Ovary (tissue), 7 donors: ENCODE measurements at regions not wholly inside any gene's neighbourhood (a gene's known extent, or its start where the extent isn't known, plus 50 kb on each side); places are given as distances from the start of the nearest gene placed in this dataset.
"Not testable (repeated sequence)": the region's sequence is repeated elsewhere in the genome, so short reads cannot be mapped to it uniquely, and the experiment has no call there.

Experiments used
- DNase-seq, 5 donors: peaks; one replicate each; pipeline ENCODE4 v3.0.0-alpha.2; 2019 to 2020
- H3K27ac ChIP-seq, 2 donors: fragments of 200-600 bp; one replicate each; pipeline versions ENCODE4 v1.5.1 to v1.8.0; 2019 to 2022
- H3K27me3 ChIP-seq: fragments of 200-600 bp; one replicate; pipeline ENCODE4 v1.8.0; 2022
- H3K36me3 ChIP-seq: fragments of 200-600 bp; sonication (generic); one replicate; pipeline ENCODE4 v1.5.1; 2019
- H3K4me1 ChIP-seq: one replicate; pipeline ENCODE4 v1.8.1; 2013; ENCODE audit warnings: mild to moderate bottlenecking, moderate library complexity; ENCODE audit not compliant: insufficient read depth
- H3K4me3 ChIP-seq: fragments of 200-600 bp; sonication (generic); one replicate; pipeline ENCODE4 v1.5.1; 2017
- H3K9me3 ChIP-seq, 2 donors: fragments of 200-600 bp in 1 of 2; sonication (generic) in 1 of 2; one replicate each; pipeline versions ENCODE4 v1.5.1 to v1.8.1; 2013 to 2019; ENCODE audit warnings: mild to moderate bottlenecking in 1 of 2, moderate library complexity in 1 of 2
- EP300 ChIP-seq: sonication (generic); formaldehyde crosslinking; IDR thresholded peaks from one replicate; pipeline ENCODE4 v1.6.1; 2017; ENCODE audit warnings: antibody characterized with exemption
- POLR2A ChIP-seq: fragments of 450-650 bp; IDR thresholded peaks from one replicate; pipeline ENCODE4 v1.6.1; 2017; ENCODE audit warnings: antibody characterized with exemption, mild to moderate bottlenecking, moderate library complexity
- WGBS, 3 donors: extraction: QIAGEN DNeasy Blood & Tissue Kit in 1 of 3; methylation state at CpG; one replicate each; pipeline versions ENCODE4 v1.1.5 to v1.1.7; 2013 to 2017; 5-methylcytosine and 5-hydroxymethylcytosine counted together
- intact Hi-C, 4 donors: fragments of 100-400 bp; cut with DNase I; formaldehyde crosslinking; loops; one replicate each; pipeline versions ENCODE4 v1.11.0 to v1.15.1; 2022 to 2023
- TF ChIP-seq, protein P1 (sequence below), 3 donors: fragments of 450-650 bp in 2 of 3; fragments of 200-600 bp in 1 of 3; IDR thresholded peaks; one replicate each; pipeline versions ENCODE4 v1.5.1 to v1.8.0; 2016 to 2022; ENCODE audit warnings: antibody characterized with exemption in 3 of 3, mild to moderate bottlenecking in 1 of 3
- donor health status: DM: no; HTN: no; CAD: no; lungs with moderate emphysema.
- donor health status: DM: no; HTN: no; CAD: no.
- donor health status: Bipolar disorder and iron deficiency.
- donor health status: DM: no; HTN: no; CAD: no.
- donor health status: DM: yes; HTN: yes; CAD: no.

- no peak overlapping the region for H3K4me3 ChIP-seq
- no peaks in the 10 kb centered on the region for H3K27me3 ChIP-seq
- intact Hi-C loops = no loop called here
- TF ChIP-seq POLR2A (no peak), EP300 (no peak)
- TF ChIP-seq, protein P1, sequence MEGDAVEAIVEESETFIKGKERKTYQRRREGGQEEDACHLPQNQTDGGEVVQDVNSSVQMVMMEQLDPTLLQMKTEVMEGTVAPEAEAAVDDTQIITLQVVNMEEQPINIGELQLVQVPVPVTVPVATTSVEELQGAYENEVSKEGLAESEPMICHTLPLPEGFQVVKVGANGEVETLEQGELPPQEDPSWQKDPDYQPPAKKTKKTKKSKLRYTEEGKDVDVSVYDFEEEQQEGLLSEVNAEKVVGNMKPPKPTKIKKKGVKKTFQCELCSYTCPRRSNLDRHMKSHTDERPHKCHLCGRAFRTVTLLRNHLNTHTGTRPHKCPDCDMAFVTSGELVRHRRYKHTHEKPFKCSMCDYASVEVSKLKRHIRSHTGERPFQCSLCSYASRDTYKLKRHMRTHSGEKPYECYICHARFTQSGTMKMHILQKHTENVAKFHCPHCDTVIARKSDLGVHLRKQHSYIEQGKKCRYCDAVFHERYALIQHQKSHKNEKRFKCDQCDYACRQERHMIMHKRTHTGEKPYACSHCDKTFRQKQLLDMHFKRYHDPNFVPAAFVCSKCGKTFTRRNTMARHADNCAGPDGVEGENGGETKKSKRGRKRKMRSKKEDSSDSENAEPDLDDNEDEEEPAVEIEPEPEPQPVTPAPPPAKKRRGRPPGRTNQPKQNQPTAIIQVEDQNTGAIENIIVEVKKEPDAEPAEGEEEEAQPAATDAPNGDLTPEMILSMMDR (IDR thresholded peaks at IDR 0.05) = no peak
- no peaks in the 10 kb centered on the region for H3K36me3 ChIP-seq
- WGBS, 3 donors = 57 to 85% (median 57%) methylated on average over 3 of the region's 3 CpGs
- H3K27ac ChIP-seq = no peak overlapping the region
- H3K9me3 ChIP-seq = no peaks in the 10 kb centered on the region
- H3K4me1 ChIP-seq = no peaks in the 10 kb centered on the region
- no peak for DNase-seq
These were observed 290.7 kb upstream of the FOLH1 start for GRCh38 chr11:49499117-49499516.

- Histone ChIP-seq H3K4me3 (no peak overlapping the region), H3K36me3 (no peaks in the 10 kb centered on the region), H3K9me3 (no peaks in the 10 kb centered on the region), H3K27me3 (no peaks in the 10 kb centered on the region), H3K27ac (no peak overlapping the region), H3K4me1 (no peaks in the 10 kb centered on the region)
- DNase-seq = no peak
- intact Hi-C loops = no loop called here
- no peak for TF ChIP-seq POLR2A
- no peak for TF ChIP-seq EP300
- TF ChIP-seq, protein P1 (IDR thresholded peaks at IDR 0.05) = no peak
These were observed 296.8 kb upstream of the FOLH1 start for GRCh38 chr11:49505231-49505630.

DNA sequence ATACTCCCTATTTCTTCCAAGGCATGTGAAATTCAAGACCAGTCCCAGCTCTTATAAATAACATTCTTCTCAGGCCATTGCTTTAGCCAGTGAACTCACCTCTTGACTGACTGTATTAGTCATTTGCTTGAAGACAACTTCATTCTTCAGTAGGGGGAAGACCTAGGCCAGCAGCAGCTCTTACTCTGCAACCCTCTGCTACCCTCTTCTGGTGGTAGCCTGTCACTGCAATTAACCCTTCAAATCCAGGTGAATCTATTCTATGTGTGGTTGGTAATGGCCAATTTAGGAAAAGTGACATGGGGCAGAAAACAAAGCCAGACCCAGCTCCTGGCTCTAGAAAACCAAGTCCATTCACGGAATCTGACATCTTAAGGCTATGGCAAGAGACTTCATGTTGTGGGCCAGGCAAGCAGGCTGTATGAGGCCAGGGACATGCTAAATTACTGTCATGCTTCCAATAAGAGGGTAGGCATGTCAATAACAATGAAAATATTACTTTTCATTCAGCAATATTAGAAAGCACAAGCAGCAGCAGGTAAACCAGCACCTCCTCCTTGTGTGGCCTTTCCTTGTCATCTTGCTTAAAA is 317.9 kb upstream of the FOLH1 start:
- H3K4me3 ChIP-seq, H3K27ac ChIP-seq, H3K9me3 ChIP-seq, H3K27me3 ChIP-seq, H3K36me3 ChIP-seq, H3K4me1 ChIP-seq, intact Hi-C loops: not testable (repeated sequence)
- WGBS, 3 donors = 14 to 29% (median 14%) methylated on average over 1 of the region's 1 CpG
- TF ChIP-seq, protein P1 (IDR thresholded peaks at IDR 0.05) = peak in 2 of 3 donors; percentile 30 to 35
- DNase-seq = peak in 1 of 5 donors; percentile 14

GRCh38 chr11:49533204-49533603 is 324.8 kb upstream of the FOLH1 start:
- intact Hi-C loops = no loop called here
- Histone ChIP-seq H3K4me1 (no peaks in the 10 kb centered on the region), H3K9me3 (no peaks in the 10 kb centered on the region), H3K27ac (no peak overlapping the region), H3K4me3 (no peak overlapping the region), H3K27me3 (no peaks in the 10 kb centered on the region), H3K36me3 (no peaks in the 10 kb centered on the region)
- TF ChIP-seq EP300 (no peak), POLR2A (no peak)
- TF ChIP-seq, protein P1 (IDR thresholded peaks at IDR 0.05) = no peak
- DNase-seq = no peak

GRCh38 chr11:49538927-49539326 is 330.5 kb upstream of the FOLH1 start:
- H3K36me3 ChIP-seq, H3K4me3 ChIP-seq, H3K27me3 ChIP-seq, DNase-seq, intact Hi-C loops, H3K4me1 ChIP-seq, H3K27ac ChIP-seq, H3K9me3 ChIP-seq: not testable (repeated sequence)
- WGBS, 3 donors = 84 to 89% (median 87%) methylated on average over 4 of the region's 4 CpGs

DNA sequence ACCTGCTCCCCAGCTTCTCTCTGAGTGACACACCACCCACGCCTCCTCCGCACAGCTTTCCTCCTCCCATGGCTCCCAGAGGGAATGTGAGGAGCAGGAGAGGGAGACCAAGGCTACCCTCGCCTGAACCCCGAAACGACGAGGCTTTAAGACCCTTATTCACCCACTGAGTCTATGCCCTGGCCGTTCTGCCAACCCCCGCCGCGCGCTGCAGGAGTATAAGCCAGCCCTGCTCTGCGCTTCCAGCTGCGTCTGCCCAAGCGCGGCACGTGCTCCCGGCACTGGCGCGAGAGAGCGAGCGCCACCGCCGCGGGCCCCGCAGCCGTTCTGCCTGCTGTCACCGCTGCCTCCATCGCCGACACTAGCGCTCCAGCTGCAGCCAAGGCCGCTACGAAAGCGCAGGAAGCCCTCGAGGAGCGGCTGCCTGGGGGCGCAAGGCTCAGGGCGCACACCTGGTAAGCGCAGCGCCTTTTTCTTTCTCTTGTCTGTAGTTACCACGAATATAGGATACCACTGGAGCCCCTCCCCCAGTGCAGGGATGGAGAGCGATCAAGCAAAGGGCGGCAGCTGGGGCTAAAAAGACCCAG is 350.0 kb upstream of the FOLH1 start:
- H3K4me3 ChIP-seq, H3K27ac ChIP-seq, H3K9me3 ChIP-seq, H3K4me1 ChIP-seq, intact Hi-C loops, DNase-seq, H3K36me3 ChIP-seq, H3K27me3 ChIP-seq: not testable (repeated sequence)
- 4 to 13% (median 5%) methylated on average over 42 of the region's 42 CpGs for WGBS, 3 donors

DNA sequence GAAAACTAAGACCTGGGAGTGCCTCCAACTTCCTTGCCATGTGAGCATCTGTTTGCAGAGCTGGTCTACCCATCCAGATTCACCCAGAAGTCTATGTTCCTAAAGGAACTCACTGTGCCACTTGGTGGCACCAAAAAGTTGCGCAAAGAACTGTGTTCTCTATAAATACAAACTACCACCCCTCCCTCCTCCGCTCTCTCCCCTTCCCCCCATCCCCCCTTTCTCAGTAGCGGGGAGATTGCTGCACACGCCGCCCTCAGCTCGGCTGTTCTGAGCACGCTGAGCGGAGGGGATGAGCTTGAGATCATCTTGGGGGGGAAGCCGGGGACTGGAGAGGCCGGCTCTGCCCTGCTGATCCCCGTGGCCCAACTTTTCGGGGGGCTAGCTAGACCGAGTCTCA is 352.2 kb upstream of the FOLH1 start:
- WGBS, 3 donors = 10 to 28% (median 16%) methylated on average over 13 of the region's 13 CpGs

GRCh38 chr11:49561240-49561880 is 353.0 kb upstream of the FOLH1 start:
- H3K36me3 ChIP-seq, intact Hi-C loops, H3K9me3 ChIP-seq, H3K4me3 ChIP-seq, H3K27ac ChIP-seq, H3K4me1 ChIP-seq, H3K27me3 ChIP-seq, DNase-seq: not testable (repeated sequence)
- 9 to 28% (median 13%) methylated on average over 26 to 27 of the region's 27 CpGs for WGBS, 3 donors

More for the DNA sequence above, 352.2 kb upstream of the FOLH1 start:
- H3K36me3 ChIP-seq, DNase-seq, H3K4me3 ChIP-seq, intact Hi-C loops, H3K27ac ChIP-seq, H3K9me3 ChIP-seq, H3K27me3 ChIP-seq, H3K4me1 ChIP-seq: not testable (repeated sequence)
